ENCODE measurements at regions not wholly inside any gene's neighbourhood (a gene's known extent, or its start where the extent isn't known, plus 50 kb on each side); places are given as distances from the start of the nearest gene placed in this dataset.

- no peaks in the 10 kb centered on the region for H3K27me3 ChIP-seq (ENCODE audit: control insufficient read depth, insufficient read depth, low read length)
- H3K79me2 ChIP-seq = no peaks in the 10 kb centered on the region
- no peak overlapping the region for H3K9ac ChIP-seq
- no peak overlapping the region for H3K27ac ChIP-seq
- no peak for TF ChIP-seq CTCF (IDR thresholded peaks at IDR 0.05)
- H3K4me3 ChIP-seq (ENCODE audit: low read depth, low read length) = no peak overlapping the region
- no peaks in the 10 kb centered on the region for H3K4me1 ChIP-seq
- no peaks in the 10 kb centered on the region for H3K36me3 ChIP-seq (ENCODE audit: control insufficient read depth, insufficient read depth, low read length)
- H3K9me3 ChIP-seq (ENCODE audit: control insufficient read depth, low read length) = no peaks in the 10 kb centered on the region
- H3K4me2 ChIP-seq (ENCODE audit: low read length) = no peak overlapping the region
- H2AFZ ChIP-seq = no peak overlapping the region
These were observed 143.0 kb downstream of the RAD51AP2 start for GRCh38 chr2:17375262-17375661.

- Histone ChIP-seq H3K9me3 (ENCODE audit: control insufficient read depth, low read length) (no peaks in the 10 kb centered on the region), H3K27me3 (ENCODE audit: control insufficient read depth, insufficient read depth, low read length) (no peaks in the 10 kb centered on the region), H3K79me2 (no peaks in the 10 kb centered on the region), H3K4me3 (ENCODE audit: low read depth, low read length) (no peak overlapping the region), H3K4me2 (ENCODE audit: low read length) (no peak overlapping the region), H3K4me1 (no peaks in the 10 kb centered on the region), H3K9ac (no peak overlapping the region), H3K27ac (no peak overlapping the region), H2AFZ (no peak overlapping the region), H3K36me3 (ENCODE audit: control insufficient read depth, insufficient read depth, low read length) (no peaks in the 10 kb centered on the region)
- TF ChIP-seq CTCF (IDR thresholded peaks at IDR 0.05) = no peak
These were observed 144.5 kb downstream of the RAD51AP2 start for GRCh38 chr2:17373741-17374140.

- no peak overlapping the region for H3K4me3 ChIP-seq (ENCODE audit: low read depth, low read length)
- no peak overlapping the region for H3K4me2 ChIP-seq (ENCODE audit: low read length)
- no peak overlapping the region for H3K9ac ChIP-seq
- no peak for TF ChIP-seq CTCF (IDR thresholded peaks at IDR 0.05)
- no peak overlapping the region for H2AFZ ChIP-seq
- no peaks in the 10 kb centered on the region for H3K27me3 ChIP-seq (ENCODE audit: control insufficient read depth, insufficient read depth, low read length)
- H3K4me1 ChIP-seq = no peaks in the 10 kb centered on the region
- H3K36me3 ChIP-seq (ENCODE audit: control insufficient read depth, insufficient read depth, low read length) = no peaks in the 10 kb centered on the region
- H3K79me2 ChIP-seq = no peaks in the 10 kb centered on the region
- H3K27ac ChIP-seq = no peak overlapping the region
- H3K9me3 ChIP-seq (ENCODE audit: control insufficient read depth, low read length) = no peaks in the 10 kb centered on the region
These were observed 145.2 kb downstream of the RAD51AP2 start for GRCh38 chr2:17373041-17373440.

GRCh38 chr2:17363846-17364245 lies 154.4 kb downstream of the RAD51AP2 start:
- no peak overlapping the region for H3K27ac ChIP-seq
- H3K4me3 ChIP-seq (ENCODE audit: low read depth, low read length) = no peak overlapping the region
- no peak overlapping the region for H2AFZ ChIP-seq
- no peaks in the 10 kb centered on the region for H3K79me2 ChIP-seq
- H3K4me1 ChIP-seq = no peaks in the 10 kb centered on the region
- no peaks in the 10 kb centered on the region for H3K36me3 ChIP-seq (ENCODE audit: control insufficient read depth, insufficient read depth, low read length)
- no peak for TF ChIP-seq CTCF (IDR thresholded peaks at IDR 0.05)
- H3K9me3 ChIP-seq (ENCODE audit: control insufficient read depth, low read length) = no peaks in the 10 kb centered on the region
- H3K4me2 ChIP-seq (ENCODE audit: low read length) = no peak overlapping the region
- no peaks in the 10 kb centered on the region for H3K27me3 ChIP-seq (ENCODE audit: control insufficient read depth, insufficient read depth, low read length)
- H3K9ac ChIP-seq = no peak overlapping the region

GRCh38 chr2:17362956-17363355 lies 155.3 kb downstream of the RAD51AP2 start:
- Histone ChIP-seq H3K79me2 (no peaks in the 10 kb centered on the region), H3K9me3 (ENCODE audit: control insufficient read depth, low read length) (no peaks in the 10 kb centered on the region), H3K9ac (no peak overlapping the region), H3K4me1 (no peaks in the 10 kb centered on the region), H3K4me2 (ENCODE audit: low read length) (no peak overlapping the region), H3K36me3 (ENCODE audit: control insufficient read depth, insufficient read depth, low read length) (no peaks in the 10 kb centered on the region), H2AFZ (no peak overlapping the region), H3K27ac (no peak overlapping the region), H3K27me3 (ENCODE audit: control insufficient read depth, insufficient read depth, low read length) (no peaks in the 10 kb centered on the region), H3K4me3 (ENCODE audit: low read depth, low read length) (no peak overlapping the region)
- TF ChIP-seq CTCF (IDR thresholded peaks at IDR 0.05) = no peak

All from parathyroid adenoma (tissue), 2 donors.